Stomach (tissue), 8 donors: ENCODE measurements at regions not wholly inside any gene's neighbourhood (a gene's known extent, or its start where the extent isn't known, plus 50 kb on each side); places are given as distances from the start of the nearest gene placed in this dataset.

Experiments used
- DNase-seq, 2 donors: peaks; one replicate each; pipeline versions ENCODE4 v3.0.0 to v3.0.0-alpha.2; 2013 to 2019
- H3K27ac ChIP-seq, 5 donors: fragments of 200-600 bp in 4 of 5; sonication (generic) in 4 of 5; one replicate each; pipeline ENCODE4 v1.5.1; 2013 to 2019; ENCODE audit warnings: mild to moderate bottlenecking in 1 of 5, moderate library complexity in 1 of 5
- H3K27me3 ChIP-seq, 3 donors: fragments of 200-600 bp; sonication (generic); one replicate each; pipeline ENCODE4 v1.5.1; 2017 to 2019; ENCODE audit warnings: mixed run types in 1 of 3
- H3K36me3 ChIP-seq, 4 donors: fragments of 200-600 bp; sonication (generic); 1 replicate in 3 of 4; 2 replicates in 1 of 4; pipeline ENCODE4 v1.5.1; 2016 to 2019
- H3K4me1 ChIP-seq, 4 donors: fragments of 200-600 bp; sonication (generic); one replicate each; pipeline ENCODE4 v1.5.1; 2016 to 2019
- H3K4me3 ChIP-seq, 4 donors: fragments of 200-600 bp; sonication (generic) in 3 of 4; one replicate each; pipeline ENCODE4 v1.5.1; 2016 to 2019; ENCODE audit warnings: mild to moderate bottlenecking in 1 of 4
- H3K9me3 ChIP-seq, 4 donors: fragments of 200-600 bp; sonication (generic); one replicate each; pipeline ENCODE4 v1.5.1; 2016 to 2019
- EP300 ChIP-seq: sonication (generic); formaldehyde crosslinking; IDR thresholded peaks from one replicate; pipeline ENCODE4 v1.6.1; 2017; ENCODE audit warnings: antibody characterized with exemption
- POLR2A ChIP-seq, 4 donors: fragments of 450-650 bp; IDR thresholded peaks; one replicate each; pipeline ENCODE4 v1.6.1; 2016; ENCODE audit warnings: antibody characterized with exemption in 4 of 4, control low read depth in 2 of 4, mild to moderate bottlenecking in 1 of 4, moderate library complexity in 1 of 4
- POLR2AphosphoS5 ChIP-seq, 3 donors: sonication (generic); formaldehyde crosslinking; IDR thresholded peaks; one replicate each; pipeline ENCODE4 v1.6.1; 2016; ENCODE audit warnings: antibody characterized with exemption in 3 of 3
- WGBS, 5 donors: extraction: QIAGEN DNeasy Blood & Tissue Kit in 3 of 5; methylation state at CpG; one replicate each; pipeline versions ENCODE4 v1.1.5 to v1.1.7; 2013 to 2018; 5-methylcytosine and 5-hydroxymethylcytosine counted together
- intact Hi-C: fragments of 100-400 bp; cut with DNase I; formaldehyde crosslinking; loops from one replicate; pipeline ENCODE4 v1.15.1; 2023; ENCODE audit warnings: low total_unique reads
- TF ChIP-seq, protein P1 (sequence below), 7 experiments: fragments of 450-650 bp in 4 of 7; fragments of 200-600 bp in 3 of 7; sonication (generic) in 3 of 7; IDR thresholded peaks; one replicate each; pipeline ENCODE4 v1.5.1; 2016 to 2019; ENCODE audit warnings: antibody characterized with exemption in 7 of 7, control low read depth in 2 of 7, mild to moderate bottlenecking in 1 of 7
- donor health status: healthy with polysubstance abuse.
- donor health status: Bipolar disorder and iron deficiency.
- donor health status: healthy.

- DNase-seq = no peak
- H3K27me3 ChIP-seq = no peaks in the 10 kb centered on the region
- H3K36me3 ChIP-seq = no peaks in the 10 kb centered on the region
- no peak overlapping the region for H3K4me3 ChIP-seq
- no peaks in the 10 kb centered on the region for H3K9me3 ChIP-seq
- peaks cover 0 to 21% (median 12%) of the 10 kb centered on the region in 4 donors for H3K4me1 ChIP-seq
- no peak overlapping the region for H3K27ac ChIP-seq
- 90 to 95% (median 93%) methylated on average over 7 of the region's 7 CpGs for WGBS, 5 donors
- TF ChIP-seq EP300 = no peak
- TF ChIP-seq POLR2AphosphoS5 (IDR thresholded peaks at IDR 0.05) = no peak
- TF ChIP-seq POLR2A (IDR thresholded peaks at IDR 0.05) = no peak
- TF ChIP-seq, protein P1, sequence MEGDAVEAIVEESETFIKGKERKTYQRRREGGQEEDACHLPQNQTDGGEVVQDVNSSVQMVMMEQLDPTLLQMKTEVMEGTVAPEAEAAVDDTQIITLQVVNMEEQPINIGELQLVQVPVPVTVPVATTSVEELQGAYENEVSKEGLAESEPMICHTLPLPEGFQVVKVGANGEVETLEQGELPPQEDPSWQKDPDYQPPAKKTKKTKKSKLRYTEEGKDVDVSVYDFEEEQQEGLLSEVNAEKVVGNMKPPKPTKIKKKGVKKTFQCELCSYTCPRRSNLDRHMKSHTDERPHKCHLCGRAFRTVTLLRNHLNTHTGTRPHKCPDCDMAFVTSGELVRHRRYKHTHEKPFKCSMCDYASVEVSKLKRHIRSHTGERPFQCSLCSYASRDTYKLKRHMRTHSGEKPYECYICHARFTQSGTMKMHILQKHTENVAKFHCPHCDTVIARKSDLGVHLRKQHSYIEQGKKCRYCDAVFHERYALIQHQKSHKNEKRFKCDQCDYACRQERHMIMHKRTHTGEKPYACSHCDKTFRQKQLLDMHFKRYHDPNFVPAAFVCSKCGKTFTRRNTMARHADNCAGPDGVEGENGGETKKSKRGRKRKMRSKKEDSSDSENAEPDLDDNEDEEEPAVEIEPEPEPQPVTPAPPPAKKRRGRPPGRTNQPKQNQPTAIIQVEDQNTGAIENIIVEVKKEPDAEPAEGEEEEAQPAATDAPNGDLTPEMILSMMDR (IDR thresholded peaks at IDR 0.05) = no peak
- intact Hi-C loops = no loop called here
Observed at GRCh38 chr5:125010356-125010755, 263.9 kb upstream of the ZNF608 start.

- Histone ChIP-seq H3K36me3 (no peaks in the 10 kb centered on the region), H3K27ac (no peak overlapping the region), H3K4me1 (peaks cover 0 to 18% (median 12%) of the 10 kb centered on the region in 4 donors), H3K9me3 (no peaks in the 10 kb centered on the region), H3K4me3 (no peak overlapping the region), H3K27me3 (no peaks in the 10 kb centered on the region)
- peak in 1 of 2 donors; percentile 12 for DNase-seq
- 68 to 78% (median 70%) methylated on average over 5 of the region's 5 CpGs for WGBS, 5 donors
- no peak for TF ChIP-seq EP300
- TF ChIP-seq, protein P1 (IDR thresholded peaks at IDR 0.05) = no peak
- no peak for TF ChIP-seq POLR2AphosphoS5 (IDR thresholded peaks at IDR 0.05)
- no peak for TF ChIP-seq POLR2A (IDR thresholded peaks at IDR 0.05)
- intact Hi-C loops = no loop called here
Observed at GRCh38 chr5:125011014-125011413, 264.6 kb upstream of the ZNF608 start.

DNA sequence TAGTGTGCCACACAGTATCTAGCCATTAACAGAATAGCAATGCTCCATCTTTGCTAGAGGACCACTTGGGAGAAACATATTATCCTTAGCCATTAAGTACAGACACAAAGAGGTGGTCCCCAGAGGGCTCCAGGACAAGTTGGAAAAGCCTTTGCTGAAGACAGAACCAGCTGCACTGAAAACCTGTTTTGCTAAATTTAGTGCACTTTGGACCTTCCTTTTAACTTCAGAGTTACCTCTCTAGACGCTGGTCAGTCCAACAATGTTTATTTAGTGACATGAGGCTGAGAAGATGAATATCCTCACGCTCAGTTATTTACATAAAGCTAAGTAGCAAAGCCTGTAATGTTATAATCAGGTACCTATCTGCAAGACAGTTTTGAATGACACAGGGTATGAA lies 265.0 kb upstream of the ZNF608 start:
- no peaks in the 10 kb centered on the region for H3K36me3 ChIP-seq
- intact Hi-C loops = no loop called here
- H3K9me3 ChIP-seq = no peaks in the 10 kb centered on the region
- no peak for TF ChIP-seq POLR2A (IDR thresholded peaks at IDR 0.05)
- TF ChIP-seq, protein P1 (IDR thresholded peaks at IDR 0.05) = no peak
- TF ChIP-seq POLR2AphosphoS5 (IDR thresholded peaks at IDR 0.05) = peak in 1 of 3 donors; percentile 8
- TF ChIP-seq EP300 = no peak
- no peak overlapping the region for H3K4me3 ChIP-seq
- 13 to 63% (median 26%) methylated on average over 2 of the region's 2 CpGs for WGBS, 5 donors
- peak in 1 of 2 donors; percentile 67 for DNase-seq
- H3K27me3 ChIP-seq = no peaks in the 10 kb centered on the region
- H3K4me1 ChIP-seq = peaks cover 0 to 18% (median 12%) of the 10 kb centered on the region in 4 donors
- no peak overlapping the region for H3K27ac ChIP-seq

DNA sequence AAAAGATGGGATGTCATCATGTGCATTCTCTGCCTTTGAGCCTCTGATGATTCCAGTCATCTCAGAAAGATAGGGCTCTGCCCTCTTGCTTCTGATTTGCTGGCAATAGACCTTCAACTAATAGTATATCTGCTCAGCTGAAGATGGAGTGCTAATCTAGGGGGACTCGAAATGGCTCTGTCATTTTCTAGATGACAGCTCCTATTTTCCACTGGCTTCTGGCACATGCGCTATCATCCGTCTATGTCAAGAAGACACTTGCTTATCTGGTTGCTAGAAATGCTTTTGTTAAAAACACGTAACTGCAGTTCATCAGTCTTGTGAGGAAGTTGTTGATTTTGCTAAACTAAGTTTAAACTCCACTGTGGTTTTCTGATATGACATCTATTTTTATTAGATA lies 265.5 kb upstream of the ZNF608 start:
- Histone ChIP-seq H3K36me3 (no peaks in the 10 kb centered on the region), H3K4me3 (no peak overlapping the region), H3K9me3 (no peaks in the 10 kb centered on the region), H3K4me1 (peaks cover 0 to 18% (median 12%) of the 10 kb centered on the region in 4 donors), H3K27me3 (no peaks in the 10 kb centered on the region), H3K27ac (no peak overlapping the region)
- TF ChIP-seq, protein P1 (IDR thresholded peaks at IDR 0.05) = no peak
- TF ChIP-seq POLR2AphosphoS5 (IDR thresholded peaks at IDR 0.05) = no peak
- intact Hi-C loops = no loop called here
- 43 to 53% (median 49%) methylated on average over 4 of the region's 4 CpGs for WGBS, 5 donors
- no peak for DNase-seq
